HepG2 (cell line): ENCODE measurements at regions not wholly inside any gene's neighbourhood (a gene's known extent, or its start where the extent isn't known, plus 50 kb on each side); places are given as distances from the start of the nearest gene placed in this dataset.

Experiments used
- ATAC-seq: fragments of 200-7000 bp; cut with Tn5 transposase; 3 replicates; pipeline ENCODE4 v1.9.1; 2020; ENCODE audit warnings: mild to moderate bottlenecking, moderate library complexity
- BruUV-seq: library from RNA; stranded (reverse); fragments of 400-500 nt; replicated peaks from 2 replicates; lab custom pipeline; 2021; lab: Mats Ljungman, UMichigan
- CTCF ChIA-PET: fragments of 300-600 bp; formaldehyde crosslinking; extraction: SDS; loops from one replicate; lab custom pipeline; 2021; ENCODE audit warnings: low total read pairs, inconsistent platforms, low intra/inter-chr PET ratio; lab: Yijun Ruan, JAX
- POLR2A ChIA-PET: fragments of 350-600 bp; sonication (Branson Sonifier 250); formaldehyde crosslinking; loops from one replicate; lab custom pipeline; 2020; ENCODE audit warnings: antibody characterized with exemption, inconsistent platforms; lab: Yijun Ruan, JAX
- DNase-seq: peaks from one replicate; pipeline ENCODE4 v3.0.0-alpha.2; 2015; ENCODE audit warnings: low spot score
- FAIRE-seq: peaks from 3 replicates; lab custom pipeline; 2011; peaks lifted over from hg19 to GRCh38; lab: Jason Lieb, UNC
- H2AFZ ChIP-seq: one replicate; pipeline ENCODE4 v1.6.1; 2011; ENCODE audit warnings: low read length, inconsistent platforms
- H3K27ac ChIP-seq: fragments of 300-600 bp; 3 replicates; pipeline ENCODE4 v1.8.0; 2011; ENCODE audit warnings: mixed run types, mild to moderate bottlenecking, mixed read lengths, low read length, inconsistent platforms; ENCODE audit not compliant: insufficient read depth; ENCODE audit errors: extremely low read length
- H3K27me3 ChIP-seq, 2 experiments: fragments of 200-600 bp in 1 of 2; 2 replicates in 1 of 2; 3 replicates in 1 of 2; pipeline versions ENCODE4 v1.6.0 to v1.8.0; 2011; ENCODE audit warnings: low read length in 2 of 2, mild to moderate bottlenecking in 2 of 2, moderate library complexity in 2 of 2, inconsistent platforms in 1 of 2; ENCODE audit not compliant: insufficient read depth in 2 of 2, control insufficient read depth in 1 of 2
- H3K36me3 ChIP-seq, 2 experiments: fragments of 200-600 bp in 1 of 2; replicated peaks in 1 of 2; 2 replicates in 1 of 2; 3 replicates in 1 of 2; pipeline versions ENCODE4 v1.5.1 to v1.8.0; 2011; ENCODE audit warnings: low read length in 2 of 2, inconsistent platforms in 1 of 2; ENCODE audit not compliant: insufficient read depth in 2 of 2, control insufficient read depth in 1 of 2
- H3K4me1 ChIP-seq: 2 replicates; pipeline ENCODE4 v1.5.1; 2012; ENCODE audit warnings: low read length, inconsistent platforms; ENCODE audit not compliant: insufficient read depth
- H3K4me2 ChIP-seq: 2 replicates; pipeline ENCODE4 v1.6.0; 2011; ENCODE audit warnings: low read depth, low read length, inconsistent platforms
- H3K4me3 ChIP-seq, 3 experiments: fragments of 200-600 bp in 1 of 3; sonication (generic), shearing (Covaris generic) in 1 of 3; replicated peaks in 1 of 3; 2 replicates each; pipeline ENCODE4 v1.5.1; 2011 to 2016; ENCODE audit warnings: low read length in 3 of 3, inconsistent platforms in 2 of 3, low read depth in 2 of 3, mild to moderate bottlenecking in 2 of 3, control low read depth in 1 of 3, mixed read lengths in 1 of 3; ENCODE audit not compliant: insufficient read depth in 1 of 3
- H3K79me2 ChIP-seq: one replicate; pipeline ENCODE4 v1.6.1; 2011; ENCODE audit warnings: low read length, inconsistent platforms; ENCODE audit not compliant: insufficient read depth
- H3K9ac ChIP-seq: 2 replicates; pipeline ENCODE4 v1.6.0; 2011; ENCODE audit warnings: mild to moderate bottlenecking, low read depth, low read length, inconsistent platforms; ENCODE audit not compliant: insufficient read depth
- H3K9me3 ChIP-seq: 2 replicates; pipeline ENCODE4 v1.5.1; 2012; ENCODE audit warnings: mild to moderate bottlenecking, low read length
- H4K20me1 ChIP-seq: 2 replicates; pipeline ENCODE4 v1.6.0; 2011; ENCODE audit warnings: inconsistent platforms, mild to moderate bottlenecking, low read length, moderate library complexity; ENCODE audit not compliant: insufficient read depth
- BHLHE40 ChIP-seq: IDR thresholded peaks from 2 replicates; pipeline ENCODE4 v1.6.1; 2011; ENCODE audit warnings: low read length, improper control_type of control experiment
- CCDC6 ChIP-seq: sonication (generic); formaldehyde crosslinking; IDR thresholded peaks from 2 replicates; pipeline ENCODE4 v1.8.1; 2022; ENCODE audit warnings: mild to moderate bottlenecking, missing genetic modification reagents, moderate library complexity
- DMAP1 ChIP-seq: IDR thresholded peaks from 2 replicates; pipeline ENCODE4 v1.6.1; 2016
- JUN ChIP-seq: sonication (generic); formaldehyde crosslinking; IDR thresholded peaks from 2 replicates; pipeline ENCODE4 v1.4.0; 2020; ENCODE audit warnings: mild to moderate bottlenecking, missing genetic modification reagents
- NFE2L1 ChIP-seq: sonication (generic); formaldehyde crosslinking; IDR thresholded peaks from 2 replicates; pipeline ENCODE4 v1.4.0; 2020; ENCODE audit warnings: missing genetic modification reagents, mild to moderate bottlenecking, borderline replicate concordance
- SIN3A ChIP-seq: IDR thresholded peaks from 2 replicates; pipeline ENCODE4 v1.6.1; 2011; ENCODE audit warnings: low read depth, mild to moderate bottlenecking, control low read depth, low read length, borderline replicate concordance
- UBTF ChIP-seq: sonication (generic); formaldehyde crosslinking; IDR thresholded peaks from 2 replicates; pipeline ENCODE4 v1.4.0; 2020; ENCODE audit warnings: mild to moderate bottlenecking, missing genetic modification reagents
- ZNF142 ChIP-seq: sonication (generic); formaldehyde crosslinking; IDR thresholded peaks from 2 replicates; pipeline ENCODE4 v1.4.0; 2020; ENCODE audit warnings: missing genetic modification reagents
- ZNF17 ChIP-seq: sonication (generic); formaldehyde crosslinking; IDR thresholded peaks from 2 replicates; pipeline ENCODE4 v1.5.0; 2020; ENCODE audit warnings: mild to moderate bottlenecking, missing genetic modification reagents
- ZNF484 ChIP-seq: sonication (generic); formaldehyde crosslinking; IDR thresholded peaks from 2 replicates; pipeline ENCODE4 v1.5.1; 2020; ENCODE audit warnings: mild to moderate bottlenecking, low read depth, missing genetic modification reagents, borderline replicate concordance
- ZNF558 ChIP-seq: sonication (generic); formaldehyde crosslinking; IDR thresholded peaks from 2 replicates; pipeline ENCODE4 v1.9.0; 2022; ENCODE audit warnings: mild to moderate bottlenecking, missing genetic modification reagents, borderline replicate concordance
- WGBS: methylation state at CpG from one replicate; pipeline ENCODE4 v1.1.6; 2017; ENCODE audit warnings: low lambda C conversion rate; 5-methylcytosine and 5-hydroxymethylcytosine counted together
- in situ Hi-C: cut with HindIII; loops from 2 replicates; pipeline ENCODE4 v1.10.0; 2017; ENCODE audit warnings: low pct_unique_long_range_greater_than_20kb; ENCODE audit not compliant: extremely low pct_ligation_motif_present
- intact Hi-C: fragments of 100-400 bp; cut with micrococcal nuclease; formaldehyde crosslinking; loops from one replicate; pipeline ENCODE4 v1.10.0; 2022; ENCODE audit not compliant: unreplicated experiment

DNA sequence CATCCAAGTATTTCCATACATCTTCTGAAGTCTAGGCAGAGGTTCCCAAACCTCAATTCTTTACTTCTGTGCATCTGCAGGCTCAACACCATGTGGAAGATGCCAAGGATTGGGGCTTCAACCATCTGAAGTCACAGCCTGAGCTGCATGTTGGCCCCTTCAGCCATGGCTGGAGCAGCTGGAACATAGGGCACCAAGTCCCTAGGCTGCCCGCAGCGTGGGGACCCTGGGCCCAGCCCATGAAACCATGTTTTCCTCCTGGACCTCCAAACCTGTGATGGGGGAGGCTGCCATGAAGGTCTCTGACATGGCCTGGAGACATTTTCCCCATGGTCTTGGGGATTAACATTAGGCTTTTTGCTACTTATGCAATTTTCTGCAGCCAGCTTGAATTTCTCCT, 729.8 kb downstream of the KCNT2 start:
- no CpG with 5 or more reads among the region's 2 CpGs for WGBS
- Histone ChIP-seq H2AFZ (no peak overlapping the region), H3K27me3 (no peaks in the 10 kb centered on the region), H4K20me1 (no peaks in the 10 kb centered on the region), H3K9ac (no peak overlapping the region), H3K27ac (no peak overlapping the region), H3K4me2 (no peak overlapping the region), H3K4me3 (no peak overlapping the region), H3K9me3 (no peaks in the 10 kb centered on the region), H3K4me1 (no peaks in the 10 kb centered on the region), H3K79me2 (no peaks in the 10 kb centered on the region), H3K36me3 (no peaks in the 10 kb centered on the region)
- intact Hi-C loops (no loop called here), in situ Hi-C loops (no loop called here)
- POLR2A ChIA-PET: no interaction called here
- no TSS peak for BruUV-seq
- CTCF ChIA-PET: no interaction called here
- FAIRE-seq: no peak
- ATAC-seq: no peak
- no peak for DNase-seq
- TF ChIP-seq ZNF558: no peak
- TF ChIP-seq UBTF (CRISPR knock-in tag): no peak
- TF ChIP-seq ZNF17 (CRISPR knock-in tag): no peak
- TF ChIP-seq NFE2L1 (CRISPR knock-in tag): no peak
- no peak for TF ChIP-seq CCDC6
- no peak for TF ChIP-seq BHLHE40
- no peak for TF ChIP-seq ZNF142 (CRISPR knock-in tag)
- no peak for TF ChIP-seq ZNF484 (CRISPR knock-in tag)
- no peak for TF ChIP-seq DMAP1 (CRISPR knock-in tag)
- TF ChIP-seq JUN (CRISPR knock-in tag): no peak
- TF ChIP-seq SIN3A: no peak
